ENCODE measurements at regions not wholly inside any gene's neighbourhood (a gene's known extent, or its start where the extent isn't known, plus 50 kb on each side); places are given as distances from the start of the nearest gene placed in this dataset.

DNA sequence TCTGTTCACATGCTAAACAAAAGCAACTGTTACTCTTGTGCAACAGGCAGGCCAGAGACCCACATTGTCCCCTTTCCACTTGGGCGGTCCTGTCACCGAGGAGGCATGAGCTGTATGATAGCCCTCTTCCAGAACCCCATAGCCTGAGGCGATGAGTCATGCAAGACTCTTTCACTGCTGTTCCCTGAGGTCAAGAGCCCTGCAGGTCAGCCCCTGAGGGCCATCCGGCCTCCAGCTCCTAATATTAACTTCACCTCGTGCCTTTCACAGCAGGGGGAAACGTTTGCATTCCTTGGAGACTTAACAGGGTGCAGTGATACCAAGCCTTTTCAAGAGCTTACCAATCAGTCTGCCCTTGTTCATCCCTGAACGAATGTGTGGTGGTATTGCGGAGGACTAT is 253.3 kb upstream of the ECI2 start:
- Histone ChIP-seq H3K79me2 (ENCODE audit: low read length) (no peaks in the 10 kb centered on the region), H3K9me3 (ENCODE audit: insufficient read depth, low read length) (0 out of 2 replicates have a peak, but pooled peaks cover 3% of the 10 kb centered on the region), H3K36me3 (replicated peaks; ENCODE audit: low read depth, low read length) (no peaks in the 10 kb centered on the region), H4K20me1 (ENCODE audit: insufficient read depth, low read length) (no peaks in the 10 kb centered on the region), H3K27me3 (ENCODE audit: low read depth, low read length) (no peaks in the 10 kb centered on the region), H3K27ac (ENCODE audit: low read length) (no peak overlapping the region), H2AFZ (ENCODE audit: low read depth, low read length) (no peak overlapping the region), H3K4me2 (ENCODE audit: low read length) (no peak overlapping the region), H3K9ac (ENCODE audit: low read length) (no peak overlapping the region), H3K4me1 (ENCODE audit: low read length) (no peaks in the 10 kb centered on the region), H3K4me3 (ENCODE audit: low read length) (no peak overlapping the region)
- TF ChIP-seq, protein P1, sequence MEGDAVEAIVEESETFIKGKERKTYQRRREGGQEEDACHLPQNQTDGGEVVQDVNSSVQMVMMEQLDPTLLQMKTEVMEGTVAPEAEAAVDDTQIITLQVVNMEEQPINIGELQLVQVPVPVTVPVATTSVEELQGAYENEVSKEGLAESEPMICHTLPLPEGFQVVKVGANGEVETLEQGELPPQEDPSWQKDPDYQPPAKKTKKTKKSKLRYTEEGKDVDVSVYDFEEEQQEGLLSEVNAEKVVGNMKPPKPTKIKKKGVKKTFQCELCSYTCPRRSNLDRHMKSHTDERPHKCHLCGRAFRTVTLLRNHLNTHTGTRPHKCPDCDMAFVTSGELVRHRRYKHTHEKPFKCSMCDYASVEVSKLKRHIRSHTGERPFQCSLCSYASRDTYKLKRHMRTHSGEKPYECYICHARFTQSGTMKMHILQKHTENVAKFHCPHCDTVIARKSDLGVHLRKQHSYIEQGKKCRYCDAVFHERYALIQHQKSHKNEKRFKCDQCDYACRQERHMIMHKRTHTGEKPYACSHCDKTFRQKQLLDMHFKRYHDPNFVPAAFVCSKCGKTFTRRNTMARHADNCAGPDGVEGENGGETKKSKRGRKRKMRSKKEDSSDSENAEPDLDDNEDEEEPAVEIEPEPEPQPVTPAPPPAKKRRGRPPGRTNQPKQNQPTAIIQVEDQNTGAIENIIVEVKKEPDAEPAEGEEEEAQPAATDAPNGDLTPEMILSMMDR (IDR thresholded peaks at IDR 0.05; ENCODE audit: low read depth, low read length) = no peak
- no peak for TF ChIP-seq EZH2phosphoT487 (IDR thresholded peaks at IDR 0.05; ENCODE audit: low read depth)

DNA sequence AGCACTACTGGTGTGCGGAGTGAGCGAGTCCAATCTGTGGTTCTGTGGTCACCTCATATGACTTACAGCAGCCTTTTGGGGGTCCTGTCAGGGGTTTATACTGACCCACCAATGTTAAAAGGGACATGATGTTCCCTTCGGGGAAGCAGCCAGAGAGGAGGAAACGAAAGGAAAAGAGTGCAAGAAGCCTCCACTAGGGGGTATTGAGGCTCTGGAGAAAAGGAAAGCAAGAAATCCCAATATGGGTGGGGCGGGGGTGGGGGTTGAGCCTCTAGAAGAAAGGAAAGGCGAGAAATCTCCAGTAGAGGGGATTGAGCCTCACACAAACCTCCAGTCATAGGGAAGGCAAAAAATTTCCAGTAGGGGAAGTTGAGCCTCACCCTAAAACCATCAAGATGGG is 249.3 kb upstream of the ECI2 start:
- H3K9ac ChIP-seq (ENCODE audit: low read length) = no peak overlapping the region
- no peaks in the 10 kb centered on the region for H3K4me1 ChIP-seq (ENCODE audit: low read length)
- H3K79me2 ChIP-seq (ENCODE audit: low read length) = no peaks in the 10 kb centered on the region
- no peak overlapping the region for H3K27ac ChIP-seq (ENCODE audit: low read length)
- H4K20me1 ChIP-seq (ENCODE audit: insufficient read depth, low read length) = no peaks in the 10 kb centered on the region
- H3K9me3 ChIP-seq (ENCODE audit: insufficient read depth, low read length) = peaks cover 13% of the 10 kb centered on the region; the same call in 1 of the 2 replicates
- H3K4me2 ChIP-seq (ENCODE audit: low read length) = no peak overlapping the region
- no peaks in the 10 kb centered on the region for H3K36me3 ChIP-seq (replicated peaks; ENCODE audit: low read depth, low read length)
- no peak overlapping the region for H3K4me3 ChIP-seq (ENCODE audit: low read length)
- no peaks in the 10 kb centered on the region for H3K27me3 ChIP-seq (ENCODE audit: low read depth, low read length)
- TF ChIP-seq, protein P1 (IDR thresholded peaks at IDR 0.05; ENCODE audit: low read depth, low read length) = no peak
- TF ChIP-seq EZH2phosphoT487 (IDR thresholded peaks at IDR 0.05; ENCODE audit: low read depth) = no peak
- no peak overlapping the region for H2AFZ ChIP-seq (ENCODE audit: low read depth, low read length)

DNA sequence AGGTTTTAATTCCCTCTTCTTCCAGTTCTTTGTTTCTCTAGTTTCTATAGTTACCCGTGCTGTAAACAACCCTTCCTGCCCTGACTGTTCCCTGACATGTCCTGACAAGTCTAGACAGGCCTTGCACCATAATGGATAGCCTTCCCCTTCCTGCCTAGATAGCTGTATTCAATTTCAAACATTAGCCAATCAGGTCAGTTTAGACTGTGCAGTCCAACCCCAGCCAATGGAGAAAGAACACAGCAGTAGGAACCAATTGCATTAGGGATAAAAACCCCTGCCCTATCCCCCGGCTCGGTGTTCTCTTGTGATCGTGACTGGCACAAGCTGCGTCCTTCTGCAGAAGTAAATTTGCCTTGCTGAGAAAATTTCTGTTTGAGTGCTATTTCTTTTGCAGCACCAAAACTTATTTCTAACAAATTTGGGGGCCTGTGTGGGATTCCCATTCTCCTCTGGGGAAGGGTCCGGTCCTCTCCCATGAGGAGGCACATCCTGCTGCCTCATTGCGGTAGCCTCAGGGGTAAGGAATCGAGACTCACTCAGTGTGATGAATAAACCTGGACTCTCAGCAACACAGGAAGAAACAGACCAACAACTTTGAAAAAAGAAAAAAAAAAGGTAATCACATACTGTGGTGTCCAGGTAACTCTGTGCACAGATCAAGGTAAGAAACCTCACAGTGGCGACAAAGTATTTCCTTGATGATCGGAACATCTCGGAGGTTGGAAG is 248.7 kb upstream of the ECI2 start:
- no peaks in the 10 kb centered on the region for H3K36me3 ChIP-seq (replicated peaks; ENCODE audit: low read depth, low read length)
- H3K79me2 ChIP-seq (ENCODE audit: low read length) = no peaks in the 10 kb centered on the region
- no peak for TF ChIP-seq EZH2phosphoT487 (IDR thresholded peaks at IDR 0.05; ENCODE audit: low read depth)
- TF ChIP-seq, protein P1 (IDR thresholded peaks at IDR 0.05; ENCODE audit: low read depth, low read length) = no peak
- H3K4me2 ChIP-seq (ENCODE audit: low read length) = no peak overlapping the region
- peaks cover 13% of the 10 kb centered on the region; the same call in 1 of the 2 replicates for H3K9me3 ChIP-seq (ENCODE audit: insufficient read depth, low read length)
- H3K27ac ChIP-seq (ENCODE audit: low read length) = no peak overlapping the region
- H4K20me1 ChIP-seq (ENCODE audit: insufficient read depth, low read length) = no peaks in the 10 kb centered on the region
- no peaks in the 10 kb centered on the region for H3K27me3 ChIP-seq (ENCODE audit: low read depth, low read length)
- no peaks in the 10 kb centered on the region for H3K4me1 ChIP-seq (ENCODE audit: low read length)
- H3K4me3 ChIP-seq (ENCODE audit: low read length) = no peak overlapping the region
- H3K9ac ChIP-seq (ENCODE audit: low read length) = no peak overlapping the region
- no peak overlapping the region for H2AFZ ChIP-seq (ENCODE audit: low read depth, low read length)

DNA sequence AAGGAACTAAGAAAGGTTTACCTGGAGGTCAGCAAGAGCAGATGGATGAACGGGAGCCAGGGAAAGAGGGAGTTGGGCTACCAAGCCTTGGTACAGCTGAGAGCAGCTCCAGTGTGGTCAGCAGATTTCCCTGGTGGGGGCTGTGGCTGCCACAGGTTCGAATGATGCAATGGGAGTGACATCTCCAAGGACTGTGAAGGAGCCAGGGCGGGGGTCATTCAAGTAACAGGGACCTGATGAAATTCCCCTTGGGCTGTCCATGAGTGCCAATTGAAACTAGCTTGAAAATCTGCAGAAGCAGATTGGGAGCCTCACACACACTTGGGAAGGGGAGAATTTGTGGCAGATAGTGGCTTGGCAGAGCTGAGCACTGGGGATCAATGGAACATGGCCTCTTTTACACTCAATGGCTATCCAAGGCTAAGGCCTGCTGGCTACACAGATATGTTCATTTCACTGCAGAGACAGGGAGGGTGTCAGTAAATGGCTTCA is 247.0 kb upstream of the ECI2 start:
- H3K79me2 ChIP-seq (ENCODE audit: low read length) = no peaks in the 10 kb centered on the region
- no peaks in the 10 kb centered on the region for H3K4me1 ChIP-seq (ENCODE audit: low read length)
- H3K4me3 ChIP-seq (ENCODE audit: low read length) = no peak overlapping the region
- no peaks in the 10 kb centered on the region for H3K27me3 ChIP-seq (ENCODE audit: low read depth, low read length)
- no peaks in the 10 kb centered on the region for H3K36me3 ChIP-seq (replicated peaks; ENCODE audit: low read depth, low read length)
- H3K9ac ChIP-seq (ENCODE audit: low read length) = no peak overlapping the region
- no peak for TF ChIP-seq EZH2phosphoT487 (IDR thresholded peaks at IDR 0.05; ENCODE audit: low read depth)
- TF ChIP-seq, protein P1 (IDR thresholded peaks at IDR 0.05; ENCODE audit: low read depth, low read length) = no peak
- H3K9me3 ChIP-seq (ENCODE audit: insufficient read depth, low read length) = peaks cover 13% of the 10 kb centered on the region; the same call in 1 of the 2 replicates
- no peak overlapping the region for H3K4me2 ChIP-seq (ENCODE audit: low read length)
- H3K27ac ChIP-seq (ENCODE audit: low read length) = no peak overlapping the region
- H4K20me1 ChIP-seq (ENCODE audit: insufficient read depth, low read length) = no peaks in the 10 kb centered on the region
- H2AFZ ChIP-seq (ENCODE audit: low read depth, low read length) = no peak overlapping the region
